ENCODE measurements at regions not wholly inside any gene's neighbourhood (a gene's known extent, or its start where the extent isn't known, plus 50 kb on each side); places are given as distances from the start of the nearest gene placed in this dataset.
"Not testable (repeated sequence)": the region's sequence is repeated elsewhere in the genome, so short reads cannot be mapped to it uniquely, and the experiment has no call there.

GRCh38 chr3:127440384-127440783, 150.1 kb downstream of the TPRA1 start:
- DNase-seq (ENCODE audit: low read depth), result no peak

GRCh38 chr3:127439621-127440020, 150.9 kb downstream of the TPRA1 start:
- no peak for DNase-seq (ENCODE audit: low read depth)

GRCh38 chr3:127438951-127439350, 151.1 kb upstream of the PRR20G start:
- DNase-seq (ENCODE audit: low read depth), result no peak

- DNase-seq (ENCODE audit: low read depth), result no peak
These were observed 150.5 kb upstream of the PRR20G start for GRCh38 chr3:127438371-127438770.

GRCh38 chr3:127435299-127435698, 147.5 kb upstream of the PRR20G start:
- not testable (repeated sequence) for DNase-seq (ENCODE audit: low read depth)

GRCh38 chr3:127431066-127431465, 143.2 kb upstream of the PRR20G start:
- DNase-seq (ENCODE audit: low read depth), result no peak

- no peak for DNase-seq (ENCODE audit: low read depth)
These were observed 140.6 kb upstream of the PRR20G start for GRCh38 chr3:127428344-127428997.

- no peak for DNase-seq (ENCODE audit: low read depth)
These were observed 139.8 kb upstream of the PRR20G start for GRCh38 chr3:127427666-127428065.

GRCh38 chr3:127427156-127427555, 139.3 kb upstream of the PRR20G start:
- DNase-seq (ENCODE audit: low read depth), result no peak

GRCh38 chr3:127426444-127427153, 138.8 kb upstream of the PRR20G start:
- no peak for DNase-seq (ENCODE audit: low read depth)

- no peak for DNase-seq (ENCODE audit: low read depth)
These were observed 137.9 kb upstream of the PRR20G start for GRCh38 chr3:127425505-127426443.

GRCh38 chr3:127424766-127425504, 137.1 kb upstream of the PRR20G start:
- no peak for DNase-seq (ENCODE audit: low read depth)

GRCh38 chr3:127423856-127424765, 136.3 kb upstream of the PRR20G start:
- DNase-seq (ENCODE audit: low read depth), result no peak

- DNase-seq (ENCODE audit: low read depth), result no peak
These were observed 135.0 kb upstream of the PRR20G start for GRCh38 chr3:127422663-127423375.

- DNase-seq (ENCODE audit: low read depth), result no peak
These were observed 134.3 kb upstream of the PRR20G start for GRCh38 chr3:127421943-127422662.

GRCh38 chr3:127420829-127421228, 133.0 kb upstream of the PRR20G start:
- DNase-seq (ENCODE audit: low read depth), result no peak

- no peak for DNase-seq (ENCODE audit: low read depth)
These were observed 132.1 kb upstream of the PRR20G start for GRCh38 chr3:127419641-127420553.

GRCh38 chr3:127419182-127419581, 131.3 kb upstream of the PRR20G start:
- DNase-seq (ENCODE audit: low read depth), result no peak
